RWPE1 (cell line): ENCODE measurements at regions not wholly inside any gene's neighbourhood (a gene's known extent, or its start where the extent isn't known, plus 50 kb on each side); places are given as distances from the start of the nearest gene placed in this dataset.

ENCODE experiments used
- CTCF ChIA-PET: fragments of 350-600 bp; sonication (Branson Sonifier 250); formaldehyde crosslinking; extraction: SDS; loops from one replicate; lab custom pipeline; 2021; lab: Yijun Ruan, JAX
- POLR2A ChIA-PET: fragments of 400-600 bp; formaldehyde crosslinking; extraction: SDS; loops from one replicate; lab custom pipeline; 2020; ENCODE audit warnings: antibody characterized with exemption; ENCODE audit not compliant: low non-redundant PET; lab: Yijun Ruan, JAX
- DNase-seq: peaks from one replicate; pipeline ENCODE4 v3.0.0; 2012; ENCODE audit warnings: low spot score
- H3K27ac ChIP-seq: fragments of 450-650 bp; 2 replicates; pipeline ENCODE4 v1.5.1; 2017
- TF ChIP-seq, protein P1 (sequence below): fragments of 450-650 bp; conservative IDR thresholded peaks from 2 replicates; pipeline ENCODE4 v1.5.1; 2017; ENCODE audit warnings: low read depth, mild to moderate bottlenecking

DNA sequence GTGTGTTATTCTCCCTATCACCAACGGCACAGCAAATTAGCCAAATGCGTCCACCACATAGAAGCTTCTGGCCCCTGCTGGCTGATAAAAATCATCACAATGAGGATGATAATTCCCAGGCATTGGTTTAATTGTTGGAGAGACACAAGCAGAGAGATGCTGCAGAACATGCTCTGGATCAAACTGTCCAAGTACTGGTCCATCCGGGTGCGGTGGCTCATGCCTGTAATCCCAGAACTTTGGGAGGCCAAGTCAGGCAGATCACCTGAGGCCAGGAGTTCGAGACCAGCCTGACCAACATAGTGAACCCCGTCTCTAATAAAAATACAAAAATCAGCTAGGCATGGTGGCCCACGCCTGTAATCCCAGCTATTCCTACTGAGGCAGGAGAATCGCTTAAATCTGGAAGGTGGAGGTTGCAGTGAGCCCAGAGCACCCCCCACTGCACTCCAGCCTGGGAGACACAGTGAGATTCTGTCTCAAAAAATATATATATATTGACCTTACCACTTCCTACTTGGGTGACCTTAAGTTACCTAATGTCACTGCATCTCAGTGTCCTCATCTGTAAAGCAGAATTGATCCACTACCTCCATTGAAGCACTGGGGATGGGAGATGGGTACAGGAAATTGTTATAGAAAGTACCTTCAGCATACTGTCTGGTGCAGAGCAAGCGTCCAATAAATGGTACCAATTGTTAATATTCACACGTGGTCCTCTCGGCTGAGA lies 83.7 kb upstream of the EGLN3 start:
- ChIA-PET CTCF (no interaction called here), POLR2A (interaction anchor here (0.6 kb wide), 1 partner anchor 110 kb away, joined by 5 read pairs; no protein-coding TSS in a partner anchor)

DNA sequence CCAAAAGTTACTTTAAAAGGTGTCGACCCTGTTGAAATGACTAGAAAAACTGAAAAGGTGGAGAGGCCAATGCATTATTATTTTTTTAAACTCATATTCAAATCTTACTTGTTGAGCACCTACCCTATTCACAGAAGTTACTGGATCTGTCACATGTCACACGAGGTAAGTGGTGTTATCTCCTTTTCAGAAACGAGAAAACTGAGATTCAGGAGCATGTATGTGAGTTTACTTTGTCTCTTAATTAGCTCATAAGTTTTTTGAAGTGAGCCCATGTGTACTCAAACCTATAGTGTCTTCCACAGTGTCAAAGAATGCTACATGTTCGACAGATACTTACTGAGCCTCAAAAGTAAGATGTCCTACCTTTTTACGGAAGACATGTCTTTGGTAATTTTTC lies 81.8 kb upstream of the EGLN3 start:
- ChIA-PET CTCF (no interaction called here), POLR2A (interaction anchor here (0.6 kb wide), 1 partner anchor 10 kb away, joined by 5 read pairs; no protein-coding TSS in a partner anchor)
- TF ChIP-seq, protein P1, sequence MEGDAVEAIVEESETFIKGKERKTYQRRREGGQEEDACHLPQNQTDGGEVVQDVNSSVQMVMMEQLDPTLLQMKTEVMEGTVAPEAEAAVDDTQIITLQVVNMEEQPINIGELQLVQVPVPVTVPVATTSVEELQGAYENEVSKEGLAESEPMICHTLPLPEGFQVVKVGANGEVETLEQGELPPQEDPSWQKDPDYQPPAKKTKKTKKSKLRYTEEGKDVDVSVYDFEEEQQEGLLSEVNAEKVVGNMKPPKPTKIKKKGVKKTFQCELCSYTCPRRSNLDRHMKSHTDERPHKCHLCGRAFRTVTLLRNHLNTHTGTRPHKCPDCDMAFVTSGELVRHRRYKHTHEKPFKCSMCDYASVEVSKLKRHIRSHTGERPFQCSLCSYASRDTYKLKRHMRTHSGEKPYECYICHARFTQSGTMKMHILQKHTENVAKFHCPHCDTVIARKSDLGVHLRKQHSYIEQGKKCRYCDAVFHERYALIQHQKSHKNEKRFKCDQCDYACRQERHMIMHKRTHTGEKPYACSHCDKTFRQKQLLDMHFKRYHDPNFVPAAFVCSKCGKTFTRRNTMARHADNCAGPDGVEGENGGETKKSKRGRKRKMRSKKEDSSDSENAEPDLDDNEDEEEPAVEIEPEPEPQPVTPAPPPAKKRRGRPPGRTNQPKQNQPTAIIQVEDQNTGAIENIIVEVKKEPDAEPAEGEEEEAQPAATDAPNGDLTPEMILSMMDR, result no peak
- H3K27ac ChIP-seq, result no peak overlapping the region
- DNase-seq, result no peak

More for the DNA sequence above, 83.7 kb upstream of the EGLN3 start:
- TF ChIP-seq, protein P1, result no peak
- peak overlapping the region; percentile 94 for H3K27ac ChIP-seq
- no peak for DNase-seq

DNA sequence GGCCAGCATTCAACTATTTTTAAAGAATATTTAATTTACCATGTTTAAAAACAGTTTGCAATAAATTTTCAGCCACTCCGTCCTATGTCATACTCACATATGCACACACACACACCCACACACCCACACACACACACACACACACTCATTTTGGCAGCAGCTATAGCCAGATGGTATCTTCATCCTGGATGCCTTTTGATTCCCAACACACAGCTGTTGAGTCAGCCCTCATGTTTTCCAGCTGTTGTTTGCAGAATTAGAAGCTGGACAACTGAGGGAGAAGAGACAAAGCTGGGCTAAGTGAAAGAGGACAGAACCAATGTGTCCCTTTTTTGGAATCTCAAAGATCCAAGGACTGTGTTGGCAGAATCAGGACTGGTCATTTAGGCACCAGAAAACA lies 80.0 kb upstream of the EGLN3 start:
- no peak for DNase-seq
- H3K27ac ChIP-seq, result no peak overlapping the region
- TF ChIP-seq, protein P1, result no peak
- CTCF ChIA-PET, result interaction anchor here (0.6 kb wide), 1 partner anchor 17 kb away, joined by 4 read pairs; no protein-coding TSS in a partner anchor
- POLR2A ChIA-PET, result no interaction called here

DNA sequence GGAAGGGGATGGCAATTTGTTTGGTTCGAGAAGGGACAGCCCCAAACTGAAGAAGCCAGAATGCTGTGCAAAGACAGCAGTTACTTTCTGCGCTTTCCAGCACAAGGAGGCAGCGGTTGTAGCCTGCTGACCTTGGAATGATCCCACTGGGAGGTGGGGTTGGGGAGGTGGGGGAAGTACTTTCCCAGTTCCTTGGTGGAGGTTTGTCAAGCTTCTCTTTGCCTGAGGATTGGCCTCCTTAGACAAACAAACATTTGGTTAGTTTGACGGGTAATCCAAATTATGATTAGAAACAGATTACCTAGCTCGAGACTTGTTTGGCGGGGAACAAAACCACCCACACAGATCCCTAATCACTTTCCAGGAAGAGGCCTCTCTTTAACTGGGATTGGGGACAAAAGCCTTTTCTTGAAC lies 79.1 kb upstream of the EGLN3 start:
- CTCF ChIA-PET, result no interaction called here
- POLR2A ChIA-PET, result no interaction called here
- TF ChIP-seq, protein P1, result no peak
- no peak for DNase-seq
- no peak overlapping the region for H3K27ac ChIP-seq

DNA sequence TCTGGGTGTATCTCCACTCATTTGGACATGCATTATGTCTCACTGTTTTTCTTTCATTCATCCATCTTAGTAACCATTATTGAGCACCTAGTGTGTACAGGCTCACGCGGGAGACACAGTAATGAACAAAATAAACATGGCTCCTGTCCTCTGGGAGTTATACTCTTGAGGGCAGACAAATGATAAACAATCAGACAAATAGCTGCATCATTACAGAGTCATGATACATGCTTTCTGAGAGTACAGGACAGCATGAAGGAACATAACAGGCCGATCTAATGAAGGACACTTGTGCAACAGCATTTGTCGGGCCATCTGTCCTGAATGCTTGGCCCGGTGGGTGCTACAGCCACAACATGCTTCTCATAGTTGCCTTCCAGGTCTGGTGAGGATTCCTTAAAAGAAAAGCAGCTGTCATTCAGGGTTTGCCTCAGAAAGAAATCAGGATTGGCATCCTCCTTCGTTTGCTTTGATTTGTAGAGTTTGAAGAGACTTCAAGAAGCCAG lies 77.2 kb upstream of the EGLN3 start:
- H3K27ac ChIP-seq, result no peak overlapping the region
- CTCF ChIA-PET, result no interaction called here
- POLR2A ChIA-PET, result no interaction called here
- no peak for DNase-seq
- TF ChIP-seq, protein P1, result no peak

DNA sequence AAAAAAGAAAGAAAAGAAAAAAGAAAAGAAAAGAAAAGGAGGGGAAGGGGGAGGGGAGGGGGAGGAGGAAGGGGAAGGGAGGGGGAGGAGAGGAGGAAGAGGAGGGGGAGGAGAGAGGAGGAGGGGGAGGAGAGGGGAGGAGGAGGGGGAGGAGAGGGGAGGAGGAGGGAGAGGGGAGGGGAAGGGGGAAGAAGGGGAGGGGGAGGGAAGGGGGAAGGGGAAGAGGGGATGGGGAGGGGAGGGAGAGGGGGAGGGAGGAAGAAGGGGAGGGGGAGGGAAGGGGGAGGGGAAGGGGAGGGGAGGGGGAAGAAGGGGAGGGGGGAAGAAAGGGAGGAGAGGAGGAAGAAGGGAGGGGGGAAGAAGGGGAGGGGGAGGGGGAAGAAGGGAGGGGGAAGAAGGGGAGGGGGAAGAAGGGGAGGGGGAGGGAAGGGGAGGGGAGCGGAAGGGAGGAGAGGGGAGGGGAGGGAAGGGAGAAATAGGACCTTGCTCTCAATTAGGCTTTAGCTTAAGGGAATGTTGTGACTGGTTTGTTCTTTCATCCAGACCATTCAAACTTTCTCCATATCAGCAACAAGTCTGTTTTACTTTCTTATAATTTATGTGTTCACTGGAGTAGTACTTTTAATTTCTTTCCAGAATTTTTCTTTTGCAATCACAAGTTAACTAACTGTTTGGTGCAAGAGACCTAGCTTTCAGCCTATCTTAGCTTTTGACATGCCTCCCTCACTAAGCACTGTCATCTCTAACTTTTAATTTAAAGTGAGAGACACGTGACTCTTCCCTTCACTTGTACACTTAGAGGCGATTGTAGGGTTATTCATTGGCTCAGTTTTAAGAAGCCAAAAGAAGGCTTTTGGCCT lies 76.5 kb upstream of the EGLN3 start:
- POLR2A ChIA-PET, result no interaction called here
- DNase-seq, result no peak
- TF ChIP-seq, protein P1, result no peak
- CTCF ChIA-PET, result no interaction called here
- no peak overlapping the region for H3K27ac ChIP-seq
